Islet of Langerhans (tissue), 1 donor: ENCODE measurements at regions not wholly inside any gene's neighbourhood (a gene's known extent, or its start where the extent isn't known, plus 50 kb on each side); places are given as distances from the start of the nearest gene placed in this dataset.
"Not testable (repeated sequence)": the region's sequence is repeated elsewhere in the genome, so short reads cannot be mapped to it uniquely, and the experiment has no call there.

Source experiments
- FAIRE-seq: peaks from one replicate; lab custom pipeline; 2011; peaks lifted over from hg19 to GRCh38; lab: Jason Lieb, UNC

- FAIRE-seq: not testable (repeated sequence)
Measured at GRCh38 chr3:75446948-75447347, 217.2 kb upstream of the FRG2C start.

- FAIRE-seq: not testable (repeated sequence)
Measured at GRCh38 chr3:75453328-75453727, 210.8 kb upstream of the FRG2C start.

GRCh38 chr3:75453839-75454238 is 210.3 kb upstream of the FRG2C start:
- FAIRE-seq: not testable (repeated sequence)

- not testable (repeated sequence) for FAIRE-seq
Measured at GRCh38 chr3:75474530-75474929, 189.6 kb upstream of the FRG2C start.

GRCh38 chr3:75496600-75496999 is 167.5 kb upstream of the FRG2C start:
- FAIRE-seq: not testable (repeated sequence)

GRCh38 chr3:75500357-75500756 is 163.8 kb upstream of the FRG2C start:
- not testable (repeated sequence) for FAIRE-seq

GRCh38 chr3:75502171-75502570 is 162.0 kb upstream of the FRG2C start:
- FAIRE-seq: not testable (repeated sequence)

GRCh38 chr3:75502769-75503756 is 161.1 kb upstream of the FRG2C start:
- not testable (repeated sequence) for FAIRE-seq

GRCh38 chr3:75506603-75507002 is 157.5 kb upstream of the FRG2C start:
- no peak for FAIRE-seq

- FAIRE-seq: not testable (repeated sequence)
Measured at GRCh38 chr3:75507956-75508355, 156.2 kb upstream of the FRG2C start.

GRCh38 chr3:75527657-75528056 is 136.5 kb upstream of the FRG2C start:
- not testable (repeated sequence) for FAIRE-seq

- FAIRE-seq: not testable (repeated sequence)
Measured at GRCh38 chr3:75552095-75552494, 112.0 kb upstream of the FRG2C start.

- not testable (repeated sequence) for FAIRE-seq
Measured at GRCh38 chr3:75564427-75564826, 99.7 kb upstream of the FRG2C start.

GRCh38 chr3:75572303-75572702 is 91.8 kb upstream of the FRG2C start:
- not testable (repeated sequence) for FAIRE-seq

GRCh38 chr3:75579091-75579490 is 85.0 kb upstream of the FRG2C start:
- not testable (repeated sequence) for FAIRE-seq

GRCh38 chr3:75579536-75579935 is 84.6 kb upstream of the FRG2C start:
- FAIRE-seq: not testable (repeated sequence)

GRCh38 chr3:75579981-75580782 is 83.9 kb upstream of the FRG2C start:
- FAIRE-seq: not testable (repeated sequence)

GRCh38 chr3:75582536-75582935 is 81.6 kb upstream of the FRG2C start:
- FAIRE-seq: not testable (repeated sequence)

- not testable (repeated sequence) for FAIRE-seq
Measured at GRCh38 chr3:75583116-75583515, 81.0 kb upstream of the FRG2C start.

GRCh38 chr3:75587695-75588094 is 76.4 kb upstream of the FRG2C start:
- not testable (repeated sequence) for FAIRE-seq

- FAIRE-seq: not testable (repeated sequence)
Measured at GRCh38 chr3:75590382-75590781, 73.7 kb upstream of the FRG2C start.

GRCh38 chr3:75604286-75604934 is 59.7 kb upstream of the FRG2C start:
- FAIRE-seq: not testable (repeated sequence)
